ENCODE measurements at regions not wholly inside any gene's neighbourhood (a gene's known extent, or its start where the extent isn't known, plus 50 kb on each side); places are given as distances from the start of the nearest gene placed in this dataset.

GRCh38 chr3:59456852-59457485, 407.1 kb upstream of the CFAP20DC start:
- TF ChIP-seq, protein P1, sequence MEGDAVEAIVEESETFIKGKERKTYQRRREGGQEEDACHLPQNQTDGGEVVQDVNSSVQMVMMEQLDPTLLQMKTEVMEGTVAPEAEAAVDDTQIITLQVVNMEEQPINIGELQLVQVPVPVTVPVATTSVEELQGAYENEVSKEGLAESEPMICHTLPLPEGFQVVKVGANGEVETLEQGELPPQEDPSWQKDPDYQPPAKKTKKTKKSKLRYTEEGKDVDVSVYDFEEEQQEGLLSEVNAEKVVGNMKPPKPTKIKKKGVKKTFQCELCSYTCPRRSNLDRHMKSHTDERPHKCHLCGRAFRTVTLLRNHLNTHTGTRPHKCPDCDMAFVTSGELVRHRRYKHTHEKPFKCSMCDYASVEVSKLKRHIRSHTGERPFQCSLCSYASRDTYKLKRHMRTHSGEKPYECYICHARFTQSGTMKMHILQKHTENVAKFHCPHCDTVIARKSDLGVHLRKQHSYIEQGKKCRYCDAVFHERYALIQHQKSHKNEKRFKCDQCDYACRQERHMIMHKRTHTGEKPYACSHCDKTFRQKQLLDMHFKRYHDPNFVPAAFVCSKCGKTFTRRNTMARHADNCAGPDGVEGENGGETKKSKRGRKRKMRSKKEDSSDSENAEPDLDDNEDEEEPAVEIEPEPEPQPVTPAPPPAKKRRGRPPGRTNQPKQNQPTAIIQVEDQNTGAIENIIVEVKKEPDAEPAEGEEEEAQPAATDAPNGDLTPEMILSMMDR (IDR thresholded peaks at IDR 0.05; ENCODE audit: poor library complexity): no peak
- TF ChIP-seq EZH2 (IDR thresholded peaks at IDR 0.05; ENCODE audit: borderline replicate concordance): no peak
- no peak for TF ChIP-seq EZH2phosphoT487 (IDR thresholded peaks at IDR 0.05; ENCODE audit: low read depth, severe bottlenecking, unreplicated experiment)

All from hepatocyte (in vitro differentiated cells).